ENCODE measurements at regions not wholly inside any gene's neighbourhood (a gene's known extent, or its start where the extent isn't known, plus 50 kb on each side); places are given as distances from the start of the nearest gene placed in this dataset.
"Not testable (repeated sequence)": the region's sequence is repeated elsewhere in the genome, so short reads cannot be mapped to it uniquely, and the experiment has no call there.

DNA sequence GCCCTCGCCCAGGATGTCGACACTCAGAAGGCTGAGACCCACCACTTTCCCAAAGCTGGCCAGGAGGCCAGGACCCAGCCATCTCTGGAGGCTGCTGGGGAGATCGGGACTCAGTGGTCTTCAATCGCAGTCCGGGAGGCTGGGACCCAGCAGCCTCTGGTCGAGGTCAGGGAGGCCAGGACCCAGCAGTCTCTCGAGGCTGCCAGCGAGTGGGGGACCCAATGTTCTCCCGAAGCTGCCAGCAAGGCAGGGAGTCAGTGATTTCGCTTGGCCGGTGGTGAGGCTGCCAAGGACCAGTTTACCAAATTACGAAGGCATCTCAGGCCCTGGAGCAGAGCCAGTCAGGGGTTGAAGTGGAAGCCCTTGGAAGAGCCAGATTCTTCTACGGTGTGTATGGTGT, 181.6 kb downstream of the NAF1 start:
- H3K9ac ChIP-seq (ENCODE audit: low read depth in 1 of 3, low read length in 3 of 3), result no peak overlapping the region
- H3K9me3 ChIP-seq (ENCODE audit: control insufficient read depth in 3 of 3, low read length in 3 of 3), result no peaks in the 10 kb centered on the region
- no peaks in the 10 kb centered on the region for H3K4me1 ChIP-seq (ENCODE audit: control insufficient read depth in 3 of 3, insufficient read depth in 3 of 3, low read length in 3 of 3)
- no peaks in the 10 kb centered on the region for H3K36me3 ChIP-seq (ENCODE audit: control insufficient read depth in 3 of 3, insufficient read depth in 3 of 3, low read length in 3 of 3)
- H3K27ac ChIP-seq (ENCODE audit: low read depth, low read length), result no peak overlapping the region
- no peaks in the 10 kb centered on the region for H3K27me3 ChIP-seq (ENCODE audit: control insufficient read depth in 3 of 3, insufficient read depth in 3 of 3, low read length in 3 of 3)
- H3K4me3 ChIP-seq (ENCODE audit: low read length in 3 of 3), result no peak overlapping the region

- no peak overlapping the region for H3K27ac ChIP-seq (ENCODE audit: low read depth, low read length)
- H3K27me3 ChIP-seq (ENCODE audit: control insufficient read depth in 3 of 3, insufficient read depth in 3 of 3, low read length in 3 of 3), result no peaks in the 10 kb centered on the region
- H3K36me3 ChIP-seq (ENCODE audit: control insufficient read depth in 3 of 3, insufficient read depth in 3 of 3, low read length in 3 of 3), result no peaks in the 10 kb centered on the region
- no peaks in the 10 kb centered on the region for H3K4me1 ChIP-seq (ENCODE audit: control insufficient read depth in 3 of 3, insufficient read depth in 3 of 3, low read length in 3 of 3)
- H3K9me3 ChIP-seq (ENCODE audit: control insufficient read depth in 3 of 3, low read length in 3 of 3), result no peaks in the 10 kb centered on the region
- H3K4me3 ChIP-seq (ENCODE audit: low read length in 3 of 3), result no peak overlapping the region
- no peak overlapping the region for H3K9ac ChIP-seq (ENCODE audit: low read depth in 1 of 3, low read length in 3 of 3)
Observed at GRCh38 chr4:162984621-162985020, 182.1 kb downstream of the NAF1 start.

- Histone ChIP-seq H3K9ac (ENCODE audit: low read depth in 1 of 3, low read length in 3 of 3) (no peak overlapping the region), H3K9me3 (ENCODE audit: control insufficient read depth in 3 of 3, low read length in 3 of 3) (no peaks in the 10 kb centered on the region)
Observed at GRCh38 chr4:162981823-162982222, 184.9 kb downstream of the NAF1 start.

GRCh38 chr4:162978398-162978797, 188.3 kb downstream of the NAF1 start:
- H3K27ac ChIP-seq (ENCODE audit: low read depth, low read length), result no peak overlapping the region
- no peak overlapping the region for H3K4me3 ChIP-seq (ENCODE audit: low read length in 3 of 3)
- H3K4me1 ChIP-seq (ENCODE audit: control insufficient read depth in 3 of 3, insufficient read depth in 3 of 3, low read length in 3 of 3), result no peaks in the 10 kb centered on the region
- H3K9ac ChIP-seq (ENCODE audit: low read depth in 1 of 3, low read length in 3 of 3), result no peak overlapping the region
- H3K9me3 ChIP-seq (ENCODE audit: control insufficient read depth in 3 of 3, low read length in 3 of 3), result no peaks in the 10 kb centered on the region
- H3K36me3 ChIP-seq (ENCODE audit: control insufficient read depth in 3 of 3, insufficient read depth in 3 of 3, low read length in 3 of 3), result no peaks in the 10 kb centered on the region
- H3K27me3 ChIP-seq (ENCODE audit: control insufficient read depth in 3 of 3, insufficient read depth in 3 of 3, low read length in 3 of 3), result no peaks in the 10 kb centered on the region

More at GRCh38 chr4:162981823-162982222, 184.9 kb downstream of the NAF1 start:
- no peaks in the 10 kb centered on the region for H3K27me3 ChIP-seq (ENCODE audit: control insufficient read depth in 3 of 3, insufficient read depth in 3 of 3, low read length in 3 of 3)
- no peaks in the 10 kb centered on the region for H3K36me3 ChIP-seq (ENCODE audit: control insufficient read depth in 3 of 3, insufficient read depth in 3 of 3, low read length in 3 of 3)
- no peak overlapping the region for H3K27ac ChIP-seq (ENCODE audit: low read depth, low read length)
- no peaks in the 10 kb centered on the region for H3K4me1 ChIP-seq (ENCODE audit: control insufficient read depth in 3 of 3, insufficient read depth in 3 of 3, low read length in 3 of 3)
- no peak overlapping the region for H3K4me3 ChIP-seq (ENCODE audit: low read length in 3 of 3)

DNA sequence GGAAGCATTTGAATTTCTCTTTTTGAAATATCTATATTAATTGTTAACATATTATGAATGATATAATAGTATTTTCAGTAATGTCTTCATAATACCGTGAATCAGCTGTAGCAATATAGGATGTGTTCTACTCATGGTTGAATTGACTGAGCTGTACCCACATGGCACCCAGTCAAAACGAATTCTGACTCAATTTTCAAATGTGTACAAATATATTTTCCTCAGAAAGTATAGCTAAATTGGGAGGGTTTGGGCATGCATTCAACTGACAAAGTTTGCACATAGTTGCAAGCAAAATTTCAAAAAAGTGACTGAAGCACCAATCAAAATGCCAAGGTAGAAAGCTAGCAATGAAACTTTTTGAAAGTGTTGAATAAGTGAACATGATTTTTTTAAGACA, 188.9 kb downstream of the NAF1 start:
- Histone ChIP-seq H3K27me3 (ENCODE audit: control insufficient read depth in 3 of 3, insufficient read depth in 3 of 3, low read length in 3 of 3) (no peaks in the 10 kb centered on the region), H3K4me3 (ENCODE audit: low read length in 3 of 3) (no peak overlapping the region), H3K9me3 (ENCODE audit: control insufficient read depth in 3 of 3, low read length in 3 of 3) (no peaks in the 10 kb centered on the region), H3K36me3 (ENCODE audit: control insufficient read depth in 3 of 3, insufficient read depth in 3 of 3, low read length in 3 of 3) (no peaks in the 10 kb centered on the region), H3K4me1 (ENCODE audit: control insufficient read depth in 3 of 3, insufficient read depth in 3 of 3, low read length in 3 of 3) (no peaks in the 10 kb centered on the region), H3K9ac (ENCODE audit: low read depth in 1 of 3, low read length in 3 of 3) (no peak overlapping the region), H3K27ac (ENCODE audit: low read depth, low read length) (no peak overlapping the region)

DNA sequence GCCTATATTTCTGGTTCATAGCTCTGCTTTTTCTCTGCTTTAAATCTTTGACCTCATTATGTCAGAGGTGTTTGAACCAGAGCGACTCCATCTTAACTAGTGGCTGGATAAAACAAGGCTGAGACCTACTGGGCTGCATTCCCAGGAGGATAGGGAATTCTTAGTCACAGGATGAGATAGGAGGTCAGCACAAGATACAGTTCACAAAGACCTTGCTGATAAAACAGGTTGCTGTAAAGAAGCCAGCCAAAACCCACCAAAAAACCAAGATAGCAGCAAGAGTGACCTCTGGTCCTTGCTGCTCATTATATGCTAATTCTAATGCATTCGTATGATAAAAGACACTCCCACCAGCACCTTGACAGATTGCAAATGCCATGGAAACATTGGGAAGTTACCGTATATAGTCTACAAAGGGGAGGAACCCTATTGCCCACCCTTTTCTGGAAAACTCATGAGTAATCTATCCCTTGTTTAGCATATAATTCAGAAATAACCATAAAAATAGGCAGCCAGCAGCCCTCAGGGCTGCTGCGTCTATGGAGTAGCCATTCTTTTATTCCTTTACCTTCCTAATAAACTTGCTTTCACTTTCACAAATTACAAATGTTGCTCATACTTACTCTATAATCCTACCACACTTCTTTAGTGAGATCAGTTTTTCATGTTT, 193.9 kb downstream of the NAF1 start:
- Histone ChIP-seq H3K4me3 (ENCODE audit: low read length in 3 of 3) (no peak overlapping the region), H3K27me3 (ENCODE audit: control insufficient read depth in 3 of 3, insufficient read depth in 3 of 3, low read length in 3 of 3) (no peaks in the 10 kb centered on the region), H3K9me3 (ENCODE audit: control insufficient read depth in 3 of 3, low read length in 3 of 3) (no peaks in the 10 kb centered on the region), H3K9ac (ENCODE audit: low read depth in 1 of 3, low read length in 3 of 3) (no peak overlapping the region), H3K36me3 (ENCODE audit: control insufficient read depth in 3 of 3, insufficient read depth in 3 of 3, low read length in 3 of 3) (no peaks in the 10 kb centered on the region), H3K27ac (ENCODE audit: low read depth, low read length) (no peak overlapping the region), H3K4me1 (ENCODE audit: control insufficient read depth in 3 of 3, insufficient read depth in 3 of 3, low read length in 3 of 3) (no peaks in the 10 kb centered on the region)

- H3K9ac ChIP-seq (ENCODE audit: low read depth in 1 of 3, low read length in 3 of 3), result no peak overlapping the region
- H3K27ac ChIP-seq (ENCODE audit: low read depth, low read length), result no peak overlapping the region
- H3K4me1 ChIP-seq (ENCODE audit: control insufficient read depth in 3 of 3, insufficient read depth in 3 of 3, low read length in 3 of 3), result no peaks in the 10 kb centered on the region
- no peaks in the 10 kb centered on the region for H3K36me3 ChIP-seq (ENCODE audit: control insufficient read depth in 3 of 3, insufficient read depth in 3 of 3, low read length in 3 of 3)
- H3K9me3 ChIP-seq (ENCODE audit: control insufficient read depth in 3 of 3, low read length in 3 of 3), result no peaks in the 10 kb centered on the region
- no peaks in the 10 kb centered on the region for H3K27me3 ChIP-seq (ENCODE audit: control insufficient read depth in 3 of 3, insufficient read depth in 3 of 3, low read length in 3 of 3)
- H3K4me3 ChIP-seq (ENCODE audit: low read length in 3 of 3), result no peak overlapping the region
Observed at GRCh38 chr4:162969194-162969593, 197.5 kb downstream of the NAF1 start.

DNA sequence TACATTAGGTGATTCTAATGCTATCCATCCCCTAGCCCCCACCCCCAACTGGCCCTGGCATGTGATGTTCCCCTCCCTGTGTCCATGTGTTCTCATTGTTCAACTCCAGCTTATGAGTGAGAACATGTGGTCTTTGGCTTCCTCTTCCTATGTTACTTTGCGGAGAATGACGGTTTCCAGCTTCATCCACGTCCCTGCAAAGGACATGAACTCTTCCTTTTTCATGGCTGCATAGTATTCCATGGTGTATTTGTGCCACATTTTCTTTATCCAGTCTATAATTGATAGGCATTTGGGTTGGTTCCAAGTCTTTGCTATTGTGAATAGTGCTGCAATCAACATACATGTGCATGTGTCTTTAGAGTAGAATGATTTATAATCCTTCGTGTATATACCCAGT, 200.7 kb downstream of the NAF1 start:
- not testable (repeated sequence) for H3K4me3 ChIP-seq (ENCODE audit: low read length in 3 of 3); H3K9me3 ChIP-seq (ENCODE audit: control insufficient read depth in 3 of 3, low read length in 3 of 3); H3K36me3 ChIP-seq (ENCODE audit: control insufficient read depth in 3 of 3, insufficient read depth in 3 of 3, low read length in 3 of 3)

GRCh38 chr4:162959046-162959445, 207.6 kb downstream of the NAF1 start:
- Histone ChIP-seq H3K9me3 (ENCODE audit: control insufficient read depth in 3 of 3, low read length in 3 of 3) (no peaks in the 10 kb centered on the region), H3K9ac (ENCODE audit: low read depth in 1 of 3, low read length in 3 of 3) (no peak overlapping the region), H3K27me3 (ENCODE audit: control insufficient read depth in 3 of 3, insufficient read depth in 3 of 3, low read length in 3 of 3) (no peaks in the 10 kb centered on the region), H3K4me3 (ENCODE audit: low read length in 3 of 3) (no peak overlapping the region), H3K4me1 (ENCODE audit: control insufficient read depth in 3 of 3, insufficient read depth in 3 of 3, low read length in 3 of 3) (no peaks in the 10 kb centered on the region), H3K27ac (ENCODE audit: low read depth, low read length) (no peak overlapping the region), H3K36me3 (ENCODE audit: control insufficient read depth in 3 of 3, insufficient read depth in 3 of 3, low read length in 3 of 3) (no peaks in the 10 kb centered on the region)

More for the DNA sequence above, 200.7 kb downstream of the NAF1 start:
- not testable (repeated sequence) for H3K27me3 ChIP-seq (ENCODE audit: control insufficient read depth in 3 of 3, insufficient read depth in 3 of 3, low read length in 3 of 3); H3K4me1 ChIP-seq (ENCODE audit: control insufficient read depth in 3 of 3, insufficient read depth in 3 of 3, low read length in 3 of 3); H3K9ac ChIP-seq (ENCODE audit: low read depth in 1 of 3, low read length in 3 of 3); H3K27ac ChIP-seq (ENCODE audit: low read depth, low read length)

DNA sequence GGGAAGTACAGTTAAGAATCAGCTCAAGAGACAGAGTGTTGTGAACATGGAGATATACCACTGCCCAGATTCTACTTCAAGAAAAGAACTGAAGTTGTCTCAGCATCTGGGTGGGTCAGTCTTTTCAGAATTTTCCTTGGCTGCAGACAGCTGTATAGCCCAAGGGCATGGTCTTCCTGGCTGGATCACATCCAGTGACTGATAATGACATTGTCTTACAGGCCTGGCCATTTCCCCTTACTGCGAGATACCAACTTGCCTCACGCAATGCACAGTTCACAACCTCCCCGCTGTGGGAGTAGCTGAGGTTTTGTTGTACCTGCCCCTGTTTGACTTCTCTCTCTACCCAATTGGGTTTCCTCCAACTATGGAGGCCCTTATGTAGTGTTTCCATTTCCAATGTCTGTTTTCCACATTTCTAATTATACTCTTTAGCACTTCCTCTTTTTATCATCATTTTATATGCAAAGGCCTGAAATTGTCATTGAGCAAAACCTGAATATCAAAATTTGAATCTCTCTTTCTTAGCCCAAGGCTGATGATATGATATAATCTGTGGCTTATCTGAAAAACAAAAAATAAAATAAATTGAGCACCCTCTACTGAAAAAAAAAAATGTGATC, 209.1 kb downstream of the NAF1 start:
- H3K36me3 ChIP-seq (ENCODE audit: control insufficient read depth in 3 of 3, insufficient read depth in 3 of 3, low read length in 3 of 3), result no peaks in the 10 kb centered on the region
- H3K27ac ChIP-seq (ENCODE audit: low read depth, low read length), result no peak overlapping the region
- H3K4me3 ChIP-seq (ENCODE audit: low read length in 3 of 3), result no peak overlapping the region
- no peaks in the 10 kb centered on the region for H3K27me3 ChIP-seq (ENCODE audit: control insufficient read depth in 3 of 3, insufficient read depth in 3 of 3, low read length in 3 of 3)
- H3K9ac ChIP-seq (ENCODE audit: low read depth in 1 of 3, low read length in 3 of 3), result no peak overlapping the region
- no peaks in the 10 kb centered on the region for H3K9me3 ChIP-seq (ENCODE audit: control insufficient read depth in 3 of 3, low read length in 3 of 3)
- H3K4me1 ChIP-seq (ENCODE audit: control insufficient read depth in 3 of 3, insufficient read depth in 3 of 3, low read length in 3 of 3), result no peaks in the 10 kb centered on the region
